ENCODE measurements at regions not wholly inside any gene's neighbourhood (a gene's known extent, or its start where the extent isn't known, plus 50 kb on each side); places are given as distances from the start of the nearest gene placed in this dataset.

DNA sequence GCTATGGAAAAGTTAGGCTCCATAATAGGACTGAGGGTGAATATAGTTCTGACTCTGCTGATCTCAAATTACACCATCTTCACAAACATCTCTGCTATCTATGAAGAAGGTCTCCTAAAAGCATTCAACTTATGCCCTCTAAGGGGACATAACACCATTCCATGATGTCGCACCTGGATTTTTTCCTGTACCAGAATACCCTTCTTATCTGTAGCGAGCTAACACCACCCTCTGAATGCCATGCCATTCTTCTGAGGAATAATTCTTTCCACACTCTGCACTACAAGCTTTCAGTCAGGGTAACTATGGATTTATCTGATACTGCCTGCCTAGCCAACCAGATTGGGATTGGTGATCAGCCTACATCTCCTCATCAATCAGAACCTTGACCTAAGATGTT, 203.8 kb downstream of the PTPRC start:
- Histone ChIP-seq H3K27ac (no peak overlapping the region), H3K9me3 (ENCODE audit: severe bottlenecking) (peaks cover 2% of the 10 kb centered on the region), H3K36me3 (no peaks in the 10 kb centered on the region), H3K4me3 (ENCODE audit: low read depth, low read length) (no peak overlapping the region), H3K27me3 (ENCODE audit: insufficient read depth, low read depth, severe bottlenecking) (no peaks in the 10 kb centered on the region)
- TF ChIP-seq CTCF (IDR thresholded peaks at IDR 0.05; ENCODE audit: low read depth, low read length) = no peak
- no peak for DNase-seq

DNA sequence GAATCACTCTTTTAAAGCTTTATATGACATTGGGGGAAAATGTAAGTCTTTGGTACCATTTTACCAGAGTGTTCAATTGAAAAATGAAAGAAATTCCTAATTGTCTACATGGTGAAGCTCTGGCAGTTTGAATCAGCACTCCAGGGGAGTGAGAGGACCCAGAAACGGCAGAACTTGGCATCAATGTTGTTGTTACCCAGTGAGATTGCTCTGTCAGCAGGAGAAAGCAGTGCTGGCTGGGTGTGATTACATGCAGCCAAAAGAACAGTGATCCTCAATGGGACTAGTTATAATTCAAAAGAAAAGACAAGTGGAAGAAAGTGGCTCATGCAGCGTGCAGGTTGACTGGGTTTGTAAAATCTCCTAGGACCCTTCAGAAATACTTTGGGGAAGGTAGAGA, 206.4 kb downstream of the PTPRC start:
- Histone ChIP-seq H3K9me3 (ENCODE audit: severe bottlenecking) (peaks cover 2% of the 10 kb centered on the region), H3K27ac (no peak overlapping the region), H3K27me3 (ENCODE audit: insufficient read depth, low read depth, severe bottlenecking) (no peaks in the 10 kb centered on the region), H3K36me3 (no peaks in the 10 kb centered on the region), H3K4me3 (ENCODE audit: low read depth, low read length) (no peak overlapping the region)
- no peak for TF ChIP-seq CTCF (IDR thresholded peaks at IDR 0.05; ENCODE audit: low read depth, low read length)
- no peak for DNase-seq

GRCh38 chr1:198845851-198846250, 207.0 kb downstream of the PTPRC start:
- no peak for DNase-seq

GRCh38 chr1:198846556-198846955, 207.7 kb downstream of the PTPRC start:
- Histone ChIP-seq H3K27me3 (ENCODE audit: insufficient read depth, low read depth, severe bottlenecking) (no peaks in the 10 kb centered on the region), H3K36me3 (no peaks in the 10 kb centered on the region), H3K27ac (no peak overlapping the region), H3K4me3 (ENCODE audit: low read depth, low read length) (no peak overlapping the region), H3K9me3 (ENCODE audit: severe bottlenecking) (peaks cover 2% of the 10 kb centered on the region)
- TF ChIP-seq CTCF (IDR thresholded peaks at IDR 0.05; ENCODE audit: low read depth, low read length) = no peak
- no peak for DNase-seq

More at GRCh38 chr1:198845851-198846250, 207.0 kb downstream of the PTPRC start:
- no peaks in the 10 kb centered on the region for H3K36me3 ChIP-seq
- peaks cover 2% of the 10 kb centered on the region for H3K9me3 ChIP-seq (ENCODE audit: severe bottlenecking)
- no peak overlapping the region for H3K4me3 ChIP-seq (ENCODE audit: low read depth, low read length)
- no peak for TF ChIP-seq CTCF (IDR thresholded peaks at IDR 0.05; ENCODE audit: low read depth, low read length)
- H3K27ac ChIP-seq = no peak overlapping the region
- H3K27me3 ChIP-seq (ENCODE audit: insufficient read depth, low read depth, severe bottlenecking) = no peaks in the 10 kb centered on the region

DNA sequence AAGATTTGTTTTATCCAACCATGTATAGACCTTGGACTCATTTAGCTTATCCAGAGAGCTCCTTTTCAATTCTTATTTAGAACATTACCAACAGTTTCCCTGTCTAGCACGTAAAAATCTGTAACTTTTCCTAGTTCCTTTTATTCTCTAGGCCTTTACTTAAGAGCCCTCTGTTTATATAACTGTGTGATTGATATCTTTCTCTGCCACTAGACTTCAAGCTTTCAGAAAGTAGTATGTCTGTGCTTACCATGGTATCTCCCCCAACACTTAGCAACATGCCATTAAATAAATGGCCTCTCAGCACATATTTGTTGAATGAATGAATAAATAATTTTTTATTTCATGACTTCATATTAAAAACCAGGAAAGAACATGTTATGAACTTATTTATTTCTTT, 209.4 kb downstream of the PTPRC start:
- peak overlapping the region; percentile 88 for H3K27ac ChIP-seq
- TF ChIP-seq CTCF (IDR thresholded peaks at IDR 0.05; ENCODE audit: low read depth, low read length) = no peak
- H3K36me3 ChIP-seq = no peaks in the 10 kb centered on the region
- no peak for DNase-seq
- no peaks in the 10 kb centered on the region for H3K27me3 ChIP-seq (ENCODE audit: insufficient read depth, low read depth, severe bottlenecking)
- peaks cover 2% of the 10 kb centered on the region for H3K9me3 ChIP-seq (ENCODE audit: severe bottlenecking)
- peak overlapping the region; percentile 16; the same call in 1 of the 2 replicates for H3K4me3 ChIP-seq (ENCODE audit: low read depth, low read length)

DNA sequence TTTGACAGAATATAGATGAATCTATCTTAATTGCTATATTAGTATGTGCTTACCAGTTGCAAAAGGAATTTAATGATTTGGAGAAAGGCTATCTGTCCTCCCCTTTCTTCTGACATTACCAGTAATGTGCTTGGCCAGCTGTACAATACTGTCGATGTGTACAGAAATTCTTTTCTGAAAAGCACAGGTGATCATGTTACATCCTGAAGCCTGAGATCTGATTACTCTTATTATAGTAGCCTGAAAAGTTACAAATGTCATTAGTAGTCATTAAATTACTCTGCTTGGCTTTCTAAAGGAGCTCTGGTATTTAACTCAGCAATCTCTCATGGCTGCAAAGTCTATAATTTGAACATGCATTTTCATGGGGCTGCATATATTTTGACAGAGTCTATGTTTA, 209.8 kb downstream of the PTPRC start:
- no peak for TF ChIP-seq CTCF (IDR thresholded peaks at IDR 0.05; ENCODE audit: low read depth, low read length)
- no peaks in the 10 kb centered on the region for H3K36me3 ChIP-seq
- H3K27ac ChIP-seq = peak overlapping the region; percentile 88
- DNase-seq = no peak
- H3K4me3 ChIP-seq (ENCODE audit: low read depth, low read length) = peak overlapping the region; percentile 16
- peaks cover 2% of the 10 kb centered on the region for H3K9me3 ChIP-seq (ENCODE audit: severe bottlenecking)
- H3K27me3 ChIP-seq (ENCODE audit: insufficient read depth, low read depth, severe bottlenecking) = no peaks in the 10 kb centered on the region
